T-cell (primary cell): ENCODE measurements at regions not wholly inside any gene's neighbourhood (a gene's known extent, or its start where the extent isn't known, plus 50 kb on each side); places are given as distances from the start of the nearest gene placed in this dataset.
A peak's percentile ranks its signal among the peaks of the same experiment; 100 is the strongest.

Experiments
- ATAC-seq, 4 experiments: fragments of 200-7000 bp in 3 of 4; fragments of 150-1000 bp in 1 of 4; cut with Tn5 transposase; replicated peaks in 1 of 4; 1 replicate in 3 of 4; 2 replicates in 1 of 4; pipeline ENCODE4 v1.10.0; 2021; ENCODE audit warnings: moderate library complexity in 3 of 4, mild to moderate bottlenecking in 2 of 4, moderate number of reproducible peaks in 1 of 4
- CTCF ChIA-PET, 2 donors: fragments of 300-600 bp; sonication (Branson Sonifier 250); formaldehyde crosslinking; loops; one replicate each; lab custom pipeline; 2022; ENCODE audit warnings: antibody characterized with exemption in 2 of 2; lab: Charles Lee
- POLR2A ChIA-PET, 2 donors: fragments of 300-600 bp; sonication (Branson Sonifier 250); formaldehyde crosslinking; loops; one replicate each; lab custom pipeline; 2022; ENCODE audit warnings: antibody characterized with exemption in 2 of 2; lab: Charles Lee
- DNase-seq, 35 experiments: peaks; one replicate each; pipeline versions ENCODE4 v3.0.0 to v3.0.0-alpha.2; 2013 to 2023
- H3K27ac ChIP-seq: one replicate; pipeline ENCODE4 v1.5.1; 2013; ENCODE audit warnings: low read length
- H3K27me3 ChIP-seq, 2 experiments: replicated peaks in 1 of 2; 1 replicate in 1 of 2; 2 replicates in 1 of 2; pipeline versions ENCODE4 v1.6.1 to v1.7.0; 2013; ENCODE audit warnings: low read length in 1 of 2, mixed read lengths in 1 of 2; ENCODE audit not compliant: control insufficient read depth in 2 of 2, insufficient read depth in 2 of 2; ENCODE audit errors: extremely low read depth in 1 of 2
- H3K36me3 ChIP-seq, 2 donors: 1 replicate in 1 of 2; 2 replicates in 1 of 2; pipeline versions ENCODE4 v1.6.1 to v1.7.0; 2013; ENCODE audit warnings: low read length in 1 of 2; ENCODE audit not compliant: control insufficient read depth in 2 of 2, insufficient read depth in 1 of 2; ENCODE audit errors: extremely low read depth in 1 of 2
- H3K4me1 ChIP-seq, 2 experiments: 1 replicate in 1 of 2; 2 replicates in 1 of 2; pipeline versions ENCODE4 v1.6.1 to v1.7.0; 2013; ENCODE audit warnings: low read length in 2 of 2, mixed read lengths in 1 of 2; ENCODE audit not compliant: insufficient read depth in 2 of 2, control insufficient read depth in 1 of 2; ENCODE audit errors: extremely low read depth in 1 of 2
- H3K4me3 ChIP-seq, 2 donors: 1 replicate in 1 of 2; 2 replicates in 1 of 2; pipeline versions ENCODE4 v1.5.1 to v1.7.0; 2013; ENCODE audit warnings: mild to moderate bottlenecking in 2 of 2, low read length in 1 of 2, moderate library complexity in 1 of 2; ENCODE audit not compliant: control insufficient read depth in 1 of 2; ENCODE audit errors: extremely low read depth in 1 of 2
- H3K9me3 ChIP-seq: 2 replicates; pipeline ENCODE4 v1.7.0; 2013
- H3K27ac Mint-ChIP-seq, 2 donors: one replicate each; pipeline ENCODE4 v1.8.0; 2020 to 2021; ENCODE audit warnings: mild to moderate bottlenecking in 2 of 2, mixed read lengths in 2 of 2
- H3K27me3 Mint-ChIP-seq, 2 donors: one replicate each; pipeline ENCODE4 v1.8.0; 2021 to 2022; ENCODE audit warnings: mixed read lengths in 2 of 2
- H3K36me3 Mint-ChIP-seq: one replicate; pipeline ENCODE4 v1.8.0; 2021; ENCODE audit warnings: mixed read lengths
- H3K4me1 Mint-ChIP-seq, 3 donors: one replicate each; pipeline ENCODE4 v1.8.0; 2020 to 2022; ENCODE audit warnings: mixed read lengths in 3 of 3, mild to moderate bottlenecking in 1 of 3
- H3K4me3 Mint-ChIP-seq, 3 donors: one replicate each; pipeline ENCODE4 v1.8.0; 2020 to 2022; ENCODE audit warnings: mild to moderate bottlenecking in 3 of 3, mixed read lengths in 3 of 3, moderate library complexity in 3 of 3
- H3K9me3 Mint-ChIP-seq, 3 donors: one replicate each; pipeline ENCODE4 v1.8.0; 2020 to 2022; ENCODE audit warnings: mixed read lengths in 3 of 3
- WGBS: methylation state at CpG from one replicate; pipeline ENCODE4 v1.1.5; 2013; ENCODE audit warnings: missing lambda C conversion rate; ENCODE audit not compliant: insufficient coverage; 5-methylcytosine and 5-hydroxymethylcytosine counted together

- no peak overlapping the region for H3K4me3 ChIP-seq
- Mint-ChIP-seq H3K27me3 (peaks cover 50 to 69% of the 10 kb centered on the region in 2 donors), H3K4me1 (no peaks in the 10 kb centered on the region), H3K4me3 (no peak overlapping the region), H3K9me3 (no peaks in the 10 kb centered on the region), H3K36me3 (no peaks in the 10 kb centered on the region), H3K27ac (no peak overlapping the region)
- no peaks in the 10 kb centered on the region for H3K9me3 ChIP-seq
- 26% methylated on average over 7 of the region's 9 CpGs for WGBS
- ChIA-PET CTCF (no interaction called here), POLR2A (no interaction called here)
- ATAC-seq (no peak), DNase-seq (peak in 1 of 35 experiments; percentile 11)
- no peak overlapping the region for H3K27ac ChIP-seq
- H3K36me3 ChIP-seq: no peaks in the 10 kb centered on the region
- H3K27me3 ChIP-seq: peaks cover 2 to 41% of the 10 kb centered on the region in 2 experiments
- H3K4me1 ChIP-seq: no peaks in the 10 kb centered on the region
Measured at GRCh38 chr20:39112178-39112743, 150.1 kb downstream of the DHX35 start.

DNA sequence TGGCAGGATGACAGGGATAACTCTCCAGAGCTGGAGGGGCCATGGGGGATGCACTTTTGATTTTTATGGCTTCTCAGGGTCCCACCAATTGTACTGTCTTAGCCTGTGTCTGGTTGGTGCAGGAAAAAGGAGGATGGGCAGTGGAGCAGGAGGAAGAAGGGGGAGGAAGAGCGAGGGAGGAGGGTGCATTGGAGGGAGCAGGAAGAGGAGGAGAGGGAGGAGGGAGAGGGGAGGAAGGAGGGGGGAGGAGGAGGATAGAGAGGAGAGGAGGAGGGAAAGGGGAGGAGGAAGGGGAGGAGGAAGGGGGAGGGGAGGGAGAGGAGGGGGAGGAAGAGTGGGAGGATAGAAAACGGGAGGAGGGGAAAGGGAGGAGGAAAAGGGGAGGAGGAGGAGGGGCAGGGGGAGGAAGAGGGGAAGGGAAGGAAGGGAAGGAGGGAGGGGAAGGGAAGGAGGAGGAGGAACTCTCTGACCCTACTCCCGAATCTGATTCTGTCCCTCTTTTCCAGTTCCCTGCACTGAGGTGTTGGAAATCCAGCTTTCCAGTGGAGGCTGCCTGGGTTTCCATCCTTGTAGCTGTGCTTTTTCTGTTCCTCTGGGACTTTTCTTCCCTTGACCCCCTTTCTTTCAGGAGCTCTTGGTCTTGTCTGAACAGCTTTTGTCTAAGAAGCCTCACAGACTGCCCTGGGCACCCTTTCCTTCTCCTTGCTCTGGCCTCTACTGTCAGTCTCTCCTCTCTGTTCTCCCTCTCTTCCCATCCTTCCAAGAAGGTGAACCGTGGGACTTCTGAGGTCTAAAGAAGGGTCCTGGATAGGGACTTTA lies 149.4 kb downstream of the DHX35 start:
- H3K27me3 ChIP-seq: peaks cover 2 to 45% of the 10 kb centered on the region in 2 experiments
- ATAC-seq: no peak
- peaks cover 50 to 73% of the 10 kb centered on the region in 2 donors for H3K27me3 Mint-ChIP-seq
- ChIA-PET CTCF (no interaction called here), POLR2A (no interaction called here)
- DNase-seq: no peak
- no peak overlapping the region for H3K27ac Mint-ChIP-seq
- no peaks in the 10 kb centered on the region for H3K36me3 ChIP-seq
- H3K4me1 ChIP-seq: no peaks in the 10 kb centered on the region
- H3K4me3 ChIP-seq: no peak overlapping the region
- no peaks in the 10 kb centered on the region for H3K4me1 Mint-ChIP-seq
- H3K9me3 ChIP-seq: no peaks in the 10 kb centered on the region
- no peak overlapping the region for H3K27ac ChIP-seq
- H3K4me3 Mint-ChIP-seq: no peak overlapping the region
- no peaks in the 10 kb centered on the region for H3K36me3 Mint-ChIP-seq
- no peaks in the 10 kb centered on the region for H3K9me3 Mint-ChIP-seq
- WGBS: 13% methylated on average over 2 of the region's 4 CpGs

DNA sequence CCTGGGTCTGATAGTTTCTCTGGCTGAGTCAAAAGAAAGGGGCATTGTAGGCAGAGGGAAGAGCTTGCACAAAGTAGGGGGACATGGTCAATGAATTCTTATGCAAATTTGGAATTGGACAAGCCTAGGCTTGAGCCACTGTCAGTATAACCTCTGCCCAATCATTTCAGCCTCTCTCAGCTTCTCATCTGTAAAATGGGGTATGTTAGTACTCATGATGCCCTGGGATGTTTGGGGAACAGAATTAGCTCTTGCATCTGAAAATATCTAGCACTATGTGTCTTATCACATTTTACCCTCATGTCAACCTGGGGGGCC lies 148.6 kb downstream of the DHX35 start:
- ATAC-seq (no peak), DNase-seq (no peak)
- no peaks in the 10 kb centered on the region for H3K9me3 Mint-ChIP-seq
- H3K9me3 ChIP-seq: no peaks in the 10 kb centered on the region
- no peaks in the 10 kb centered on the region for H3K4me1 ChIP-seq
- no peaks in the 10 kb centered on the region for H3K4me1 Mint-ChIP-seq
- no peak overlapping the region for H3K4me3 Mint-ChIP-seq
- no peak overlapping the region for H3K4me3 ChIP-seq
- H3K36me3 ChIP-seq: no peaks in the 10 kb centered on the region
- no peaks in the 10 kb centered on the region for H3K36me3 Mint-ChIP-seq
- H3K27ac ChIP-seq: no peak overlapping the region
- POLR2A ChIA-PET: no interaction called here
- peaks cover 53 to 73% of the 10 kb centered on the region in 2 donors for H3K27me3 Mint-ChIP-seq
- no peak overlapping the region for H3K27ac Mint-ChIP-seq
- CTCF ChIA-PET: no interaction called here
- H3K27me3 ChIP-seq: peaks cover 2 to 43% of the 10 kb centered on the region in 2 experiments

DNA sequence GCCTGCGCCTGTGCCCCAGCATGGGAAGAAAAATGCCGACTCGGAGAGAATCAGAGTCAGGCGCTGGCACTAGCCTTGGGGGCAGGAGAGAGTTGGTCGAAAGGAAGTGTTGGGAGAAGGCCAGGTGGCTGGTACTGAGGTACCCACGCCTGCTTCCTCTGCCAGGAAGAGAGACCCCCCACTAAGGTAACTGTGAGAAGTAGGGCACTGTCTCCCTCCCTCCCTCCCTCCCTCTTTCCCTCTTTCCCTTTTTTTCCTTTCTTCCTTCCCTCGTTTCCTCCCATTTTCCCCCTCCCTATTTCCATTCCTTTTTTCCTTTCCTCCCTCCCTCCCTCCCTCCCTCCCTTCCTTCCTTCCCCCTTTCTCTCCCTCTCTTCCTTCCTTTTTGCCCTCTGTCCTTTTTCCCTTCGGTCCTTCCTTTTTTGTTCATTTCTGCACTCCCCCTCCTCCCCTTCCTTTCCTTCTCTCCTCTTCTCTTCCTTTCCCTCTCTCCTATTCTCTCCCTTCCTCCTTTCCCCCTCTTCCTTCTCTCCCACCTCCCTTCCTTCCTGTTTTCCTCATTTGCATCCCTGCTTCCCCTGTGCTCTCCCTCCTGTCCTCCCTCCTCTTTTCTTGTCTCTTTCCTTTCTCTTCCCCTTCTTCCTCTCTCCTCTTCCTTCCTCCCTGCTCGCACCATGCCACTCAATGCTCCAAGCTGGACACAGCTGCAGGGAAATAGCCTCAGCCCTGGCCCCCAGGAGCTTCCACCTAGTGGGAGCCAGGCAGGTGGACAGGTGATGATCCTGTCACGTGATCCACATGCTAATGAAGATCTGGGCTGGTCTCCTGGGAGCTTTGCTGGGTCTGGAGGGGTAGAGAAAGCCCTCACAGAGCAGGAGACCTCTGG lies 148.0 kb downstream of the DHX35 start:
- Histone ChIP-seq H3K36me3 (no peaks in the 10 kb centered on the region), H3K9me3 (no peaks in the 10 kb centered on the region), H3K27ac (no peak overlapping the region), H3K4me3 (no peak overlapping the region), H3K4me1 (no peaks in the 10 kb centered on the region), H3K27me3 (peaks cover 2 to 47% of the 10 kb centered on the region in 2 experiments)
- ChIA-PET POLR2A (no interaction called here), CTCF (no interaction called here)
- DNase-seq: no peak
- ATAC-seq: no peak
- 54% methylated on average over 8 of the region's 10 CpGs for WGBS
- no peak overlapping the region for H3K27ac Mint-ChIP-seq
- H3K4me3 Mint-ChIP-seq: no peak overlapping the region
- H3K9me3 Mint-ChIP-seq: no peaks in the 10 kb centered on the region
- H3K4me1 Mint-ChIP-seq: no peaks in the 10 kb centered on the region
- H3K36me3 Mint-ChIP-seq: no peaks in the 10 kb centered on the region
- peaks cover 54 to 73% of the 10 kb centered on the region in 2 donors for H3K27me3 Mint-ChIP-seq

GRCh38 chr20:39108746-39109145 lies 146.6 kb downstream of the DHX35 start:
- Histone ChIP-seq H3K4me3 (no peak overlapping the region), H3K27me3 (peaks cover 2 to 43% of the 10 kb centered on the region in 2 experiments), H3K27ac (no peak overlapping the region), H3K4me1 (no peaks in the 10 kb centered on the region), H3K36me3 (no peaks in the 10 kb centered on the region), H3K9me3 (no peaks in the 10 kb centered on the region)
- peaks cover 55 to 70% of the 10 kb centered on the region in 2 donors for H3K27me3 Mint-ChIP-seq
- peaks cover 0 to 3% (median 3%) of the 10 kb centered on the region in 3 donors for H3K9me3 Mint-ChIP-seq
- CTCF ChIA-PET: no interaction called here
- H3K27ac Mint-ChIP-seq: no peak overlapping the region
- POLR2A ChIA-PET: no interaction called here
- DNase-seq (no peak), ATAC-seq (no peak)
- no peaks in the 10 kb centered on the region for H3K4me1 Mint-ChIP-seq
- no CpG with 5 or more reads among the region's 5 CpGs for WGBS
- H3K36me3 Mint-ChIP-seq: no peaks in the 10 kb centered on the region
- no peak overlapping the region for H3K4me3 Mint-ChIP-seq

DNA sequence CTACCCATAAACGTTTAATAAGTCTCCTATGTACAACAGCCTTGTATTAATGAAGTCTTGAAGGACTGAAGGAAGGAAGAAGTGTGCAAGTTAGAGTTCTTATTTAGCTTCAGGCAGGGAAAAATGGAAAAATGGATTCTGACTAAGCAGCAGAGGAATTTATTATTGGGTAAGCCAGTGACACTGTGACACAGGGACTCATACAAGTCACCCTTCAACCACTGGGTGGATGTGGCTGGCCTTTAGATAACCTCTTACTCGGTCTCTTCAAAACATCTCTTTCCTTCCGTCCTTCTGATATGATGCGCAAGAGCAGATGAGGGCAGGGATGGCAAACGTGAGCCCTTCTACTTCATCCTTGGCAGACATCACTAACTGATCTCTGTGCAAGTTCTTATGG lies 145.6 kb downstream of the DHX35 start:
- H3K27me3 Mint-ChIP-seq: peaks cover 51 to 62% of the 10 kb centered on the region in 2 donors
- POLR2A ChIA-PET: no interaction called here
- CTCF ChIA-PET: no interaction called here

More for the DNA sequence above, 145.6 kb downstream of the DHX35 start:
- H3K4me3 ChIP-seq: no peak overlapping the region
- peaks cover 2 to 41% of the 10 kb centered on the region in 2 experiments for H3K27me3 ChIP-seq
- ATAC-seq (no peak), DNase-seq (no peak)
- no peaks in the 10 kb centered on the region for H3K36me3 ChIP-seq
- H3K4me1 ChIP-seq: no peaks in the 10 kb centered on the region
- H3K27ac ChIP-seq: no peak overlapping the region
- Mint-ChIP-seq H3K4me1 (no peaks in the 10 kb centered on the region), H3K9me3 (peaks cover 5 to 8% (median 5%) of the 10 kb centered on the region in 3 donors), H3K27ac (no peak overlapping the region), H3K36me3 (no peaks in the 10 kb centered on the region), H3K4me3 (no peak overlapping the region)
- no peaks in the 10 kb centered on the region for H3K9me3 ChIP-seq
- 80% methylated on average over 4 of the region's 5 CpGs for WGBS
